Cardiac septum (tissue), 1 donor: ENCODE measurements at regions not wholly inside any gene's neighbourhood (a gene's known extent, or its start where the extent isn't known, plus 50 kb on each side); places are given as distances from the start of the nearest gene placed in this dataset.

Experiments
- DNase-seq: peaks from one replicate; pipeline ENCODE4 v3.0.0-alpha.2; 2020; ENCODE audit warnings: low spot score
- intact Hi-C: fragments of 100-400 bp; cut with DNase I; formaldehyde crosslinking; loops from one replicate; pipeline ENCODE4 v1.14.0; 2022
- donor health status: DM: no; HTN: no; CAD: no.

GRCh38 chr18:60549338-60549960 lies 176.9 kb upstream of the MC4R start:
- intact Hi-C loops, result loop anchor here (10.0 kb wide), 1 partner anchor 715 kb away; no protein-coding TSS in a partner anchor
- no peak for DNase-seq

- no peak for DNase-seq
- intact Hi-C loops, result loop anchor here (5.0 kb wide), 1 partner anchor 566 kb away; no protein-coding TSS in a partner anchor
These were observed 180.4 kb upstream of the MC4R start for GRCh38 chr18:60552948-60553347.

GRCh38 chr18:60554967-60555366 lies 182.4 kb upstream of the MC4R start:
- intact Hi-C loops, result loop anchor here (5.0 kb wide), 1 partner anchor 568 kb away; no protein-coding TSS in a partner anchor
- DNase-seq, result no peak

DNA sequence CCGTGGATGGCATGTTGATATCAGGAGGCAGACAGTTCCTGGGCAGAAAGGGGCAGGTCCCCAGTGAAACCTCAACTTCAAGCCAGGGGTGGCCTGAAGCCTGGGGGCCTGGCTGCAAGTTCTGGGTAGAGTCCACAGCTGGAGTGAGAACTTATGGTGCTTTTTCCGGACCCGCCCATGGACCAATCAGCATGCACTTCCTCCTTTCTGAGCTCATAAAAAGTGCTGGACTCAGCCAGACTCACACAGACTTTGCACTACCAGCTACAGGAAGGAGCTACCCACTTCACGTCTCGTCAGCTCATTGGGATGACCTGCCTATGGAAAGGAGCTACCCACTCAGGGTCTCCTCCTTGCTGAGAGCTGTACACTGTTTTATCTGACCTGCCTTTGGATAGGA lies 183.1 kb upstream of the MC4R start:
- no peak for DNase-seq
- intact Hi-C loops, result no loop called here

- DNase-seq, result no peak
- intact Hi-C loops, result no loop called here
These were observed 183.8 kb upstream of the MC4R start for GRCh38 chr18:60556326-60556725.

DNA sequence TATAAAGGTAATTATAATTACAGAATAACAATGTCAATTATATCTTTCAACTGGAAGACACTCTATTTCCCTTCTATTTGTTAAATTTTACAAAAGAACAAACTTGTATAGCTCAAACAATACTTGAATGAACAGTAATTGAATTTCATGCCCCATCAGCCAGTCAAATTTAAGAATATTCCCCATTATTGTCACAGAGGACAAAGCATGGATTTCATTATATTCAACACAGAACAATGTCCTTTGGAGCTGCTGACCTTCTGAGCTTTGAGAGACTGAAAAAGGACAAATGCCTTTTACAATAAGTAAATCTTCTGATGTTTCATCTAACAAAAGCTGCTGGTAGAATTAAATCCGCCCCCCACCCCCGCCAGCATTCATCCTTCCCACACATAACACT lies 187.5 kb upstream of the MC4R start:
- no peak for DNase-seq
- intact Hi-C loops, result no loop called here

DNA sequence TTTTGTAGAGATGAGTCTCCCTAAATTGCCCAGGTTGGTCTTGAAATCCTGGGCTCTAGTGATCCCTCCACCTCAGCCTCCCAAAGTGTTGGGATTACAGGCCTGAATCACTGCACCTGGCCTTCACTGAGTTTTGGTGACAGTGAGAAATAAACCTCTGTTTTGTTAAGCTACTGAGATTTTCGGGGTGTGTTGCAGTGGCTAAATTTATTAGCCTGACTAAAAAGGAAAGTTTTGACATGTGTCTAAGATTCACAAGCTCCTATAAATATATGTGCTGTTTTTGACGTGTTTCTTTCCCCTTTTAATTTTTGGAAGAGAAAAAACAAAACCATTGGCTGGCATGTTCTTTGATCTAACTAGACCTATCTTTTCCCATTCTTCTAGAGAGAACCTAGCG lies 190.5 kb upstream of the MC4R start:
- intact Hi-C loops, result no loop called here
- no peak for DNase-seq

GRCh38 chr18:60568220-60568619 lies 195.6 kb upstream of the MC4R start:
- no peak for DNase-seq
- intact Hi-C loops, result no loop called here

GRCh38 chr18:60570172-60570571 lies 197.6 kb upstream of the MC4R start:
- intact Hi-C loops, result no loop called here
- DNase-seq, result no peak

DNA sequence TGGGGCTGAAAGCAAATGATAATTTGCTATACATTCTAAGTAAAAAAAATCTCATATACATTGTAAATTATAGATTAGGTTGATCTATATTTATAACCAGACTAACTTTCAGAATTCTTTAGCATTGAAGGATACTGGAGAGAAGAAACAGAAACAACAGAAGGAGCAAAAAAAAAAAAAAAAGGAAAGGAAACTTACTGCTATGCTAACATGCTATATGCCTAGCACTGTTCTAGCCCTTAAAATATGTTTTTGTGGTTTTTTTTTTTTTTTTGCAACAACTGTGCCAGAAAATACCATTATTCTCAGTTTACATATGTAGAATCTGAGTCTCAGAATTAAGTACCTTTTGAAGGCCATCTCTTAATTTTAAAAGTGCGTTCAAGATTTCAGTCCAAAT lies 204.9 kb upstream of the MC4R start:
- no peak for DNase-seq
- intact Hi-C loops, result no loop called here

DNA sequence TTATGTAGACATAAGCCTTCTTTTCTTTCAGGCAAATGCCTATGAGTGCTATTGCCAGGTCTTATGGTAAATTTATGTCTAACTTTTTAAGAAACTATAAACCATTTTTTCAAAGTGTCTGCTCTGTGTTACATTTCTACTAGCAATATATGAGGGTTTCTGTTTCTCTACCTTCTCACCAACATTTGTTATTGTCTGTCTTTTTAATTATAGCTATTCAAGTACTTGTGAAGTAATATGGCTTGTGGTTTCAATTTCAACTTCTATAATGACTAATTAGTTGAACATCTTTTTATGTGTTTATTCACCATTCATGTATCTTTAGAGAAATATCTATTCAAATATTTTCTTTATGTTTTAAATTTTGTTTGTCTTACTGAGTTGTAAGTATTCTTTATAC lies 213.1 kb upstream of the MC4R start:
- intact Hi-C loops, result no loop called here
- DNase-seq, result no peak

DNA sequence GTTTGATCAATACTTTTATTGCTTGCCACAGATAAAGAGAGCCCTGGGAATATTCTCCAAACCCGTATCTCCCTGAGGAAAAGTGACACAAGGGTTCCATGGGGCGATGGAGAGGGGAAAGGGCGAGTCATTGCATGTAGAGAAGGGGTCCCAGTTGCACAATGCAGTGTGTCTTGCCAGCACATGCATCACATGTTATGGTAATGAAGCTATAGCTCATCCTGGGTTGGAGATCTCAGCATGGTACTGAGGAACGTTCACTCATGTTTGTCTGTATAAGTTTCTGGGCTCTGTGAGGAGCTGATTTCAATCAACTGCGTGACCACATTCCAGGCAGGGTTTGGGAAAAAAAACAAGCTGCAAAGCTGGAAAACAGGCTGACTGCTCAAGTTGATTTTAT lies 220.7 kb upstream of the MC4R start:
- intact Hi-C loops, result no loop called here

DNA sequence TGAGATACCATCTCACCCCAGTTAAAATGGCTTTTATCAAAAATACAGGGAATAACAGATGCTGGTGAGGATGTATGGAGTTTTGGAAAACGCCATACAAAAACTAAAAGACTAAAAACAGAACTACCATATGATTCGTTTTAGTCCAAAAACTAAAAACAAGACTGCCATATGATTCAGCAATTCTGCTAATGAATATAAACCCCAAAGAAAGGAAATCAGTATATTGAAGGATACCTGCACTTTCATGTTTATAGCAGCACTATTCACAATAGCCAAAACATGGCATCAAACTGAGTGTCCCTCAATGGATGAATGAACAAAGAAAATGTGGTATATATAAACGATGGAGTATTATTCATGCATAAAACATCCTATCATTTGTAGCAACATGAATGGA lies 224.4 kb upstream of the MC4R start:
- intact Hi-C loops, result no loop called here
- no peak for DNase-seq

More for the DNA sequence above, 220.7 kb upstream of the MC4R start:
- no peak for DNase-seq

DNA sequence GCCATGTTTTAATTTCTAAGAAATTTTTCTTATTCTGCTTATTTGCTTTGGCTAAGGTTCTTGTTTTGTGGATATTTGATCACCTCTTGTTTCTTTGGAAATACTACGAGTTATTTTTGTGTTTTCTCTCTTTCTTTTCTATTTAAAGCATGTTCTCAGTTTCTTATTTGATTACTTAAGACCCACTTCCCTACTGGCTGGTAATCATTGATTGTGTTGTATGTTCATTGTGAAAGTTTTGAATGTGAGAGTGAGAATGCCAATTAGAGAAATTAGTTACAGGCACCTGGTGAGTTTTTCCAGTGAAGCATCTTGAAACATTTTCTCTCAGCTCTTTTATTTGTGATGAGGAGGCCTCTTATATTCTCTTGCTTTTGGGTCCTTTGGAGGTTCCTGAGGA lies 226.7 kb upstream of the MC4R start:
- intact Hi-C loops, result no loop called here

DNA sequence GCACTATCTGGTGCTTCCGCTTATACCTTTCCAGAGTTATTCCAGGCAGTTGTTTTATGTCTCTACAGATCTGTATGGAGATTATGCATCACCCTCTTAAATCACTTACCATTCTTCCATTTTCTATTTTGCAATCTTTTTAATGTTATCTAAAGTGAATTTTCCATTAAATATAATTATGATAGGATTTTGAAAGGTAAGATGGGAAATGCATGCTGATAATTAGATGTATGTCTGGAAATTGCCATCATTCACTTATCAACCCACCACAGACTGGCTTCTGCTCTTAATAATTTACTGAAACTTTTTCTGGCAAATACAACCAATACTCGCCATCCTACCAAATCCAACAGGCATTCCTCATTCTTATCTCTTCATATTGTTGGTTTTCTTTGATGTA lies 227.4 kb upstream of the MC4R start:
- no peak for DNase-seq
- intact Hi-C loops, result no loop called here

More for the DNA sequence above, 226.7 kb upstream of the MC4R start:
- no peak for DNase-seq

DNA sequence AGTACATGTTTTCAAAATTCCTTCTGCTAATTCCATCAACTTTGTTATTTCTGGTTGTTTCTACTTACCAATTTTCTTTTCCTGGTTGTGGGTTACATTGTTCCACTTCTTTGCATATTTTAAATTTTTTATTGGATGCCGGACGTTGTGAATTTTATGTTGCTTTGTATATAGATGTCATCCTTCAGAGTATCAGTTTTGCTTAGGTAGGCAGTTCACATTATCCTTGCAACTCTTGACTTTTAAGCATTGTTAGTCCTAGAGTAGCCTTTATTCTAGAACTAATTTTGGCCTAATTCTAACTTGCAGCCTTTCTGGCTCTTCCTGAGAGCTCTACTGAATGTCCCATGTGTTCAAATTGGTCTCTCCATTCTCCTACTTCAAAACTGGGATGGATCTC lies 228.7 kb upstream of the MC4R start:
- intact Hi-C loops, result no loop called here

DNA sequence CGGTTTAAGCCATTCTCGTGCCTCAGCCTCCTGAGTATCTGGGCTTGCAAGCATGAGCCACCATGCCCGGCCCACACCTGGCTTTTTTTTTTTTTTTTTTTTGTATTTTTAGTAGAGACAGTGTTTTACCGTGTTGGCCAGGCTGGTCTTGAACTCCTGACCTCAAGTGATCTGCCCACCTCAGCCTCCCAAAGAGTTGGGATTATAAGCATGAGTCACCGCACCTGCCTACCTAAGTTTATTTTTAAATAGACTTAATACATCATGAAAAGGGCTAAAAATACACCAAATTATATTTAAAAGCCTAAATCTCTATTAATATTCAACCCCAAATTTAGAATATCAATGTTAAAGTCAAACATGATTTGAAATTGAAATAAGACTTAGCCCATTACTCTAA lies 250.8 kb upstream of the MC4R start:
- intact Hi-C loops, result no loop called here
- DNase-seq, result no peak

More for the DNA sequence above, 228.7 kb upstream of the MC4R start:
- DNase-seq, result no peak

DNA sequence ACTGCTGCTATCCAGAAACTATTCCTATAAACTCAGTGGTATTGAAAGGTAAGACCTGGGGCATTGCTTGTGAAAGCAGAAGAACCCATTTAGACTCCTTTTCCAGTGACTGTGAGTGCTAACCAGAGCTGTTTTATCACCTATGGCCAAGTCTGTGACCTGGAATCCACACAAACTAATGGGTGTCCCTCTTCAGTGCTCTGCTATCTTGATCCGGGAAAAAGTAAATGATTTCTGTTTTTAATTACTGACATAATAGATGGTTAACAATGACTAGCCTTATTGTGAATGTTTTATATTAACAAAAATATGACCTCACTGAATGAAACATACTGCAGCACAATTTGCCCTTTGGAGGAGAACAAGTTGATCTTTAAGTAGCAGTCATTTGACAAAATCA lies 251.6 kb upstream of the MC4R start:
- intact Hi-C loops, result no loop called here
- DNase-seq, result no peak

- intact Hi-C loops, result no loop called here
These were observed 267.3 kb upstream of the MC4R start for GRCh38 chr18:60639836-60640235.

DNA sequence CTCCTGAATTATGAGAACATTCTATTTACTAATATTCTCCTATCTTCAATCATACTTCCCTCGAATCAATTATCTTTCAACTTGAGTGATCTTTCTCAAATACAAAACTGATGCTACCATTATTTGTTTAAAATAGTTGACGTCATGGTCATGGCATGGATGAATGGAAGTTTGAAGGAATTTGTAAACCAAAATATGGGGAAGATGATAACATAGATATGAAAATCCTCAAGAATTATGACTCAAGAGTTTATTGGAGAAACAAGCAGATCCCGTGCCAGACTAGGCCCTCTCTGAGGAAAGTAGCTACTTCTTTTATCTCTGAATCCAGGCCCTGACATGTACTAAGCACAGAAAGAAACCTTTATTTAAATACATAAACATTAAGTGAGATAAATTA lies 270.4 kb upstream of the MC4R start:
- intact Hi-C loops, result no loop called here
- DNase-seq, result no peak

More at GRCh38 chr18:60639836-60640235, 267.3 kb upstream of the MC4R start:
- DNase-seq, result no peak

DNA sequence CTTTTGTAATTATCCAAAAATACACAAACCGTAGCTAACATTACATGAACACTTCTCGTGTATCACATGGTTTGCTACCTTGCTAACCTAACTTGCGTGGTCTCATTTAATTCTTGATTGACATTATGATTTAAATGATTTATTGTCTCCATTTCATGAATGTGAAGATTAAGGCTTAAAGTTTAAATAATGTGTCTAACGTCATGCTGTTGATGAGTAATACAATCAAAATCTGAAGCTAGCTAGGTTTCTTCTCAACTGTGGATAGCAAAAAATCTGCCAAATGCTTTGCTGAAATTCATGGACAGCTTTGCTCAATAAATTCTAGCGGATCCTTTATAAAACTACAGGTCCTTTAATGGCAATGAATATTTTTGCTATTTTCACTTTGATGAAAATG lies 274.1 kb upstream of the MC4R start:
- DNase-seq, result no peak
- intact Hi-C loops, result no loop called here

GRCh38 chr18:60649107-60649506 lies 276.5 kb upstream of the MC4R start:
- intact Hi-C loops, result no loop called here
- no peak for DNase-seq
